AG10803 (cell line): ENCODE measurements at regions not wholly inside any gene's neighbourhood (a gene's known extent, or its start where the extent isn't known, plus 50 kb on each side); places are given as distances from the start of the nearest gene placed in this dataset.
"Not testable (repeated sequence)": the region's sequence is repeated elsewhere in the genome, so short reads cannot be mapped to it uniquely, and the experiment has no call there.

Experiments used
- DNase-seq: peaks from one replicate; pipeline ENCODE4 v3.0.0; 2010; ENCODE audit warnings: low read depth
- H3K4me3 ChIP-seq: 2 replicates; pipeline ENCODE4 v1.5.1; 2011; ENCODE audit warnings: mild to moderate bottlenecking, low read length, control low read depth
- CTCF ChIP-seq: conservative IDR thresholded peaks from 2 replicates; pipeline ENCODE4 v1.5.1; 2011; ENCODE audit warnings: mild to moderate bottlenecking, low read length, control low read depth, inconsistent platforms

DNA sequence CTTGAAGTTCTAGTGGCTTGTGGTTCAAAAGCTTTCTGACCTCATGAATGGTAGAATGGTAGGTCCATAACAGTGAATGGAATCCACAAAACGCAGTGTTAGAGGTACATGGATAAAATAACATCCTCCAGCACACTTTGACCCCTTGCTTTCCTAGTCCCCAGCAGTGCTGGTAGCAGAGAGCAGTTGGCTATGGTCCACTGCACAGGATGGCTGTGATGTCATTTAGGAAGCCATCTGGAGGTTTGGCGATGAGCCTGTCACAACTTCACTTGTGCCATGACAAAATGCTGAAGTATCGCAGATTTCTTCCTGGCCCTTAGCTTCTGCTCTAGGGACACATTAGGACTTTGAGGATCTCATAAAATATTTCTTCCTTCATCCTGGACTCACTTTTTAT, 300.0 kb upstream of the FZD8 start:
- no peak for DNase-seq
- no peak overlapping the region for H3K4me3 ChIP-seq
- TF ChIP-seq CTCF: no peak

GRCh38 chr10:35940141-35941041, 298.3 kb upstream of the FZD8 start:
- H3K4me3 ChIP-seq: no peak overlapping the region
- no peak for TF ChIP-seq CTCF
- DNase-seq: peak; percentile 15

- no peak overlapping the region for H3K4me3 ChIP-seq
- no peak for DNase-seq
- no peak for TF ChIP-seq CTCF
These were observed 296.1 kb upstream of the FZD8 start for GRCh38 chr10:35938160-35938559.

GRCh38 chr10:35937546-35937945, 295.4 kb upstream of the FZD8 start:
- no peak for DNase-seq
- no peak for TF ChIP-seq CTCF
- no peak overlapping the region for H3K4me3 ChIP-seq

GRCh38 chr10:35934642-35934995, 292.5 kb upstream of the FZD8 start:
- no peak for TF ChIP-seq CTCF
- no peak overlapping the region for H3K4me3 ChIP-seq
- DNase-seq: no peak

- no peak for DNase-seq
- no peak for TF ChIP-seq CTCF
- H3K4me3 ChIP-seq: no peak overlapping the region
These were observed 292.0 kb upstream of the FZD8 start for GRCh38 chr10:35933940-35934641.

DNA sequence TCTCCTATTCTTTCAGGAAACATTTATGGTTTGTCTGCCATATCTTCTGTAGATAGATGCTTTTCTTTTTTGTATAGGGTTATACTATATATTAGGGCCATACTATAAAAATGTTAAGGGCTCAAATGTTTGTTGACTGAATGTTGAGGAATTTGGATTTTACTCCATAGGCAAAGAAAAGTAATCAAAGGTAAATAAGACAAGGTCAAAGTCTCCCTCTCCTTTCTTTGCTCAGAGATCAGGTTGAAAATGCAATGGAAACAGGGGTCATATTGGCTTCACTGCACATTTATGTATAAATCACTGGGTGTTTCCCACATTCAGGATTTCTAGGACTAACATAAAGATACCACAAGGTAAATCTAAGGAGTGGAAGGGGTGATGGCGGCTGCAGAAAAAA, 291.4 kb upstream of the FZD8 start:
- H3K4me3 ChIP-seq: no peak overlapping the region
- DNase-seq: no peak
- TF ChIP-seq CTCF: no peak

GRCh38 chr10:35929962-35930361, 287.9 kb upstream of the FZD8 start:
- DNase-seq: not testable (repeated sequence)

More at GRCh38 chr10:35929962-35930361, 287.9 kb upstream of the FZD8 start:
- H3K4me3 ChIP-seq: not testable (repeated sequence)
